ENCODE measurements at regions not wholly inside any gene's neighbourhood (a gene's known extent, or its start where the extent isn't known, plus 50 kb on each side); places are given as distances from the start of the nearest gene placed in this dataset.

DNA sequence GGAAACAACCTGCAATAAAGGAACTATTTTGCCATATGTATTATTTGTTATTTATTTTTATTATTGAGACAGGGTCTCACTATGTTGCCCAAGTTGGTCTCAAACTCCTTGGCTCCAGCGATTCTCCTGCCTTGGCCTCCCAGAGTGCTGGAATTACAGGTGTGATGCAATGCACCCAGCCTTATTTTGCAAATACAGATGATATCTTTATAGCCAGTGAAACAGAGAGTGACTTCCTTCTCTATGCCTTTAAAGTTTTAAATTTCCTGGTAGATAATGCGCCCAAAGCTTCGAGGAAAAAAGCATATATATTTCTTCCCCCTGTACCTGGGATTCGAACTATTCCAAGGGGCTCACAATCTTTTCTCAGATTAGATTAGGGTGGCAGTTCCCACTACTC lies 601.1 kb upstream of the HTR2C start:
- Histone ChIP-seq H3K4me1 (ENCODE audit: control insufficient read depth, insufficient read depth, low read length) (no peaks in the 10 kb centered on the region), H3K9me3 (ENCODE audit: control insufficient read depth, insufficient read depth, low read depth, low read length) (no peaks in the 10 kb centered on the region), H3K4me3 (ENCODE audit: low read depth, low read length) (no peak overlapping the region), H3K27ac (ENCODE audit: extremely low read depth, low read depth, low read length) (no peak overlapping the region), H3K36me3 (ENCODE audit: control insufficient read depth in 2 of 2, insufficient read depth in 1 of 2, low read length in 2 of 2) (no peaks in the 10 kb centered on the region)
- ChIA-PET POLR2A (no interaction called here), CTCF (no interaction called here)
- TF ChIP-seq ZNF426 (tag by site-specific recombination; IDR thresholded peaks at IDR 0.05): no peak
- TF ChIP-seq, protein P1, sequence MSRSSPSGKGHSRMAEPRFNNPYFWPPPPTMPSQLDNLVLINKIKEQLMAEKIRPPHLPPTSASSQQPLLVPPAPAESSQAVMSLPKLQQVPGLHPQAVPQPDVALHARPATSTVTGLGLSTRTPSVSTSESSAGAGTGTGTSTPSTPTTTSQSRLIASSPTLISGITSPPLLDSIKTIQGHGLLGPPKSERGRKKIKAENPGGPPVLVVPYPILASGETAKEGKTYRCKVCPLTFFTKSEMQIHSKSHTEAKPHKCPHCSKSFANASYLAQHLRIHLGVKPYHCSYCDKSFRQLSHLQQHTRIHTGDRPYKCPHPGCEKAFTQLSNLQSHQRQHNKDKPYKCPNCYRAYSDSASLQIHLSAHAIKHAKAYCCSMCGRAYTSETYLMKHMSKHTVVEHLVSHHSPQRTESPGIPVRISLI (tag by site-specific recombination; IDR thresholded peaks at IDR 0.05): no peak
- TF ChIP-seq ZNF514 (tag by site-specific recombination; IDR thresholded peaks at IDR 0.05): no peak
- TF ChIP-seq, protein P2, sequence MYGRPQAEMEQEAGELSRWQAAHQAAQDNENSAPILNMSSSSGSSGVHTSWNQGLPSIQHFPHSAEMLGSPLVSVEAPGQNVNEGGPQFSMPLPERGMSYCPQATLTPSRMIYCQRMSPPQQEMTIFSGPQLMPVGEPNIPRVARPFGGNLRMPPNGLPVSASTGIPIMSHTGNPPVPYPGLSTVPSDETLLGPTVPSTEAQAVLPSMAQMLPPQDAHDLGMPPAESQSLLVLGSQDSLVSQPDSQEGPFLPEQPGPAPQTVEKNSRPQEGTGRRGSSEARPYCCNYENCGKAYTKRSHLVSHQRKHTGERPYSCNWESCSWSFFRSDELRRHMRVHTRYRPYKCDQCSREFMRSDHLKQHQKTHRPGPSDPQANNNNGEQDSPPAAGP (tag by site-specific recombination; IDR thresholded peaks at IDR 0.05): no peak
- TF ChIP-seq, protein P3, sequence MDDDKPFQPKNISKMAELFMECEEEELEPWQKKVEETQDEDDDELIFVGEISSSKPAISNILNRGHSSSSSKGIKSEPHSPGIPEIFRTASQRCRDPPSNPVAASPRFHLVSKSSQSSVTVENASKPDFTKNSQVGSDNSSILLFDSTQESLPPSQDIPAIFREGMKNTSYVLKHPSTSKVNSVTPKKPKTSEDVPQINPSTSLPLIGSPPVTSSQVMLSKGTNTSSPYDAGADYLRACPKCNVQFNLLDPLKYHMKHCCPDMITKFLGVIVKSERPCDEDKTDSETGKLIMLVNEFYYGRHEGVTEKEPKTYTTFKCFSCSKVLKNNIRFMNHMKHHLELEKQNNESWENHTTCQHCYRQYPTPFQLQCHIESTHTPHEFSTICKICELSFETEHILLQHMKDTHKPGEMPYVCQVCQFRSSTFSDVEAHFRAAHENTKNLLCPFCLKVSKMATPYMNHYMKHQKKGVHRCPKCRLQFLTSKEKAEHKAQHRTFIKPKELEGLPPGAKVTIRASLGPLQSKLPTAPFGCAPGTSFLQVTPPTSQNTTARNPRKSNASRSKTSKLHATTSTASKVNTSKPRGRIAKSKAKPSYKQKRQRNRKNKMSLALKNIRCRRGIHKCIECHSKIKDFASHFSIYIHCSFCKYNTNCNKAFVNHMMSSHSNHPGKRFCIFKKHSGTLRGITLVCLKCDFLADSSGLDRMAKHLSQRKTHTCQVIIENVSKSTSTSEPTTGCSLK (tag by site-specific recombination; IDR thresholded peaks at IDR 0.05): no peak
- TF ChIP-seq ZNF132 (tag by site-specific recombination; IDR thresholded peaks at IDR 0.05; ENCODE audit: borderline replicate concordance): no peak
- no peak for TF ChIP-seq ZFP3 (tag by site-specific recombination; IDR thresholded peaks at IDR 0.05; ENCODE audit: low read depth)
- TF ChIP-seq ZNF23 (tag by site-specific recombination; IDR thresholded peaks at IDR 0.05; ENCODE audit: borderline replicate concordance): no peak
- TF ChIP-seq, protein P4, sequence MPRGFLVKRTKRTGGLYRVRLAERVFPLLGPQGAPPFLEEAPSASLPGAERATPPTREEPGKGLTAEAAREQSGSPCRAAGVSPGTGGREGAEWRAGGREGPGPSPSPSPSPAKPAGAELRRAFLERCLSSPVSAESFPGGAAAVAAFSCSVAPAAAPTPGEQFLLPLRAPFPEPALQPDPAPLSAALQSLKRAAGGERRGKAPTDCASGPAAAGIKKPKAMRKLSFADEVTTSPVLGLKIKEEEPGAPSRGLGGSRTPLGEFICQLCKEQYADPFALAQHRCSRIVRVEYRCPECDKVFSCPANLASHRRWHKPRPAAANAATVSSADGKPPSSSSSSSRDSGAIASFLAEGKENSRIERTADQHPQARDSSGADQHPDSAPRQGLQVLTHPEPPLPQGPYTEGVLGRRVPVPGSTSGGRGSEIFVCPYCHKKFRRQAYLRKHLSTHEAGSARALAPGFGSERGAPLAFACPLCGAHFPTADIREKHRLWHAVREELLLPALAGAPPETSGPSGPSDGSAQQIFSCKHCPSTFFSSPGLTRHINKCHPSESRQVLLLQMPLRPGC (tag by site-specific recombination; IDR thresholded peaks at IDR 0.05): no peak
- no peak for TF ChIP-seq ZNF585B (tag by site-specific recombination; IDR thresholded peaks at IDR 0.05)
- TF ChIP-seq ZNF571 (tag by site-specific recombination; IDR thresholded peaks at IDR 0.05): no peak
- TF ChIP-seq ZNF2 (tag by site-specific recombination; IDR thresholded peaks at IDR 0.05): no peak
- TF ChIP-seq, protein P5, sequence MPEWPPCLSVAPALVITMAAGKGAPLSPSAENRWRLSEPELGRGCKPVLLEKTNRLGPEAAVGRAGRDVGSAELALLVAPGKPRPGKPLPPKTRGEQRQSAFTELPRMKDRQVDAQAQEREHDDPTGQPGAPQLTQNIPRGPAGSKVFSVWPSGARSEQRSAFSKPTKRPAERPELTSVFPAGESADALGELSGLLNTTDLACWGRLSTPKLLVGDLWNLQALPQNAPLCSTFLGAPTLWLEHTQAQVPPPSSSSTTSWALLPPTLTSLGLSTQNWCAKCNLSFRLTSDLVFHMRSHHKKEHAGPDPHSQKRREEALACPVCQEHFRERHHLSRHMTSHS (tag by site-specific recombination; IDR thresholded peaks at IDR 0.05): no peak
- TF ChIP-seq ZNF704 (tag by site-specific recombination; IDR thresholded peaks at IDR 0.05): no peak
- no peak for TF ChIP-seq ZNF112 (tag by site-specific recombination; IDR thresholded peaks at IDR 0.05)

GRCh38 chrX:113980953-113981352 lies 602.9 kb upstream of the HTR2C start:
- CTCF ChIA-PET: no interaction called here
- POLR2A ChIA-PET: no interaction called here
- H3K4me1 ChIP-seq (ENCODE audit: control insufficient read depth, insufficient read depth, low read length): no peaks in the 10 kb centered on the region

More at GRCh38 chrX:113980953-113981352, 602.9 kb upstream of the HTR2C start:
- TF ChIP-seq ZNF184 (tag by site-specific recombination; IDR thresholded peaks at IDR 0.05): no peak
- no peak for TF ChIP-seq ATF2 (tag by site-specific recombination; IDR thresholded peaks at IDR 0.05; ENCODE audit: low read depth)
- no peak for TF ChIP-seq ZNF138 (tag by site-specific recombination; IDR thresholded peaks at IDR 0.05; ENCODE audit: borderline replicate concordance)
- no peak for TF ChIP-seq ZNF555 (tag by site-specific recombination; conservative IDR thresholded peaks at IDR 0.05)
- TF ChIP-seq ZSCAN5A (tag by site-specific recombination; IDR thresholded peaks at IDR 0.05): no peak
- TF ChIP-seq ZNF677 (tag by site-specific recombination; IDR thresholded peaks at IDR 0.05): no peak
- no peak for TF ChIP-seq ZEB2 (tag by site-specific recombination; IDR thresholded peaks at IDR 0.05)
- TF ChIP-seq GLI2 (tag by site-specific recombination; IDR thresholded peaks at IDR 0.05; ENCODE audit: borderline replicate concordance, low read depth): no peak
- no peak for TF ChIP-seq ZNF670 (tag by site-specific recombination; IDR thresholded peaks at IDR 0.05; ENCODE audit: low read depth)
- Histone ChIP-seq H3K27ac (ENCODE audit: extremely low read depth, low read depth, low read length) (no peak overlapping the region), H3K36me3 (ENCODE audit: control insufficient read depth in 2 of 2, insufficient read depth in 1 of 2, low read length in 2 of 2) (no peaks in the 10 kb centered on the region), H3K9me3 (ENCODE audit: control insufficient read depth, insufficient read depth, low read depth, low read length) (no peaks in the 10 kb centered on the region), H3K4me3 (ENCODE audit: low read depth, low read length) (no peak overlapping the region)

All from HEK293 (cell line).